Thyroid gland (tissue), 4 donors: ENCODE measurements at regions not wholly inside any gene's neighbourhood (a gene's known extent, or its start where the extent isn't known, plus 50 kb on each side); places are given as distances from the start of the nearest gene placed in this dataset.

ENCODE experiments used
- CTCF ChIP-seq, 6 experiments: fragments of 200-600 bp in 3 of 6; fragments of 450-650 bp in 3 of 6; sonication (generic) in 3 of 6; IDR thresholded peaks; one replicate each; pipeline ENCODE4 v1.5.1; 2016 to 2019; ENCODE audit warnings: antibody characterized with exemption in 6 of 6, mild to moderate bottlenecking in 2 of 6, inconsistent platforms in 1 of 6, moderate library complexity in 1 of 6
- POLR2A ChIP-seq, 2 donors: fragments of 450-650 bp; IDR thresholded peaks; one replicate each; pipeline ENCODE4 v1.6.1; 2017; ENCODE audit warnings: antibody characterized with exemption in 2 of 2, mild to moderate bottlenecking in 2 of 2, moderate library complexity in 1 of 2

DNA sequence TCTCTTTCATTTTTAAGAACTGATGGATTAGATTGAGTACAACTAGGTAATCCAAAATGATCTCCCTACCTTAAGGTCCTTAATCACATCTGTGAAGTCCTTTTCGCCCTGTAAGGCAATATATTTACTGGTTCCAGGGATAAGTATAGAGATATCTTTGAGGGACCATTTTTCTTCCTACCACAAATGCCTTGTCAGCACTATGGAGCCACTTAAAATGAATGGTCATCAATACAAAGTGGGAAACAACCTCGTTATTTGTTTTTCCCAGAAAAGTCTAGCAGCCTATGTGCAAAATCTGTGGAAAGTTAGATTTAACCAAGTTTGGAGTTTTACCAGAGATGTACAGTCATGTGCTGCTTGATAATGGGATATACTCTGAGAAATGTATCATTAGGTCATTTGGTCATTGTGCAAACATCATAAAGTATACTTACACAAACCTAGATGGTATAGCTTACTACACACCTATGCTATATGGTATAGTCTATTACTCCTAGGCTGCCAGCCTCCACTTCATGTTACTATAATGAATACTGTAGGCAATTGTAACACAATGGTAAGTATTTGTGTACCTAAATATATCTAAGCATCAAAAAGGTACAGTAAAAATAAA, 366.2 kb upstream of the TMEM229A start:
- no peak for TF ChIP-seq POLR2A (IDR thresholded peaks at IDR 0.05)
- no peak for TF ChIP-seq CTCF (IDR thresholded peaks at IDR 0.05)
